ENCODE measurements at regions not wholly inside any gene's neighbourhood (a gene's known extent, or its start where the extent isn't known, plus 50 kb on each side); places are given as distances from the start of the nearest gene placed in this dataset.

DNA sequence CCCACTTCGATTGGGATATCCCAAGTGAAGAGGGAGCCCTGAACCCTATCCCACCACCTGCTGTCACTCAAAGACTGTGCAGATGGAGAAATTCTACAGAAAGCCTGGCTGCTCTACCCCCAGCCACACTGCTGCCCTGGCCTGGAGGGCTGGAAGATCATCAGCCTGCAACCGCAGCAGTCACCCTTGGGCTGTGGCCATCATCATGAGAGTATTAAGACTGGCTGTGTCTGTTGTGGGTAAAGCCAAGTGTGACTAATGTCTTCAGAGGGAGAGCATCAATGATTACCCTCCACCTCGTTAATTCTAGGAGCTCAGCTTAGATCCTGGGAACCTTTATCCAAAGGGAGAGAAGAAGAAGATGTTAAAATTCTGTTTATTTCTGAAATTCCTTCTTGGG is 221.5 kb downstream of the TFCP2L1 start:
- ChIA-PET POLR2A (no interaction called here), CTCF (no interaction called here)
- Histone ChIP-seq H3K9me3 (ENCODE audit: control extremely low read depth in 1 of 3, control insufficient read depth in 2 of 3, insufficient read depth in 1 of 3, low read length in 2 of 3) (peaks cover 0 to 2% (median 0%) of the 10 kb centered on the region in 3 donors), H3K27ac (ENCODE audit: low read length in 2 of 2) (no peak overlapping the region), H3K4me1 (ENCODE audit: control insufficient read depth in 2 of 2, insufficient read depth in 2 of 2, low read length in 2 of 2) (no peaks in the 10 kb centered on the region), H2AFZ (ENCODE audit: insufficient read depth, low read depth, low read length, poor library complexity, severe bottlenecking) (no peak overlapping the region), H3K79me2 (ENCODE audit: control insufficient read depth, insufficient read depth, low read length) (no peaks in the 10 kb centered on the region), H3K9ac (ENCODE audit: low read length) (no peak overlapping the region), H3K4me3 (ENCODE audit: control extremely low read depth in 1 of 5, extremely low read depth in 1 of 5, insufficient read depth in 1 of 5, low read depth in 2 of 5, low read length in 4 of 5) (no peak overlapping the region), H3K4me2 (replicated peaks; ENCODE audit: low read depth, low read length, poor library complexity, severe bottlenecking) (no peak overlapping the region), H4K20me1 (ENCODE audit: control insufficient read depth, insufficient read depth, low read length, poor library complexity, severe bottlenecking) (no peaks in the 10 kb centered on the region), H3K27me3 (replicated peaks in 1 of 4; ENCODE audit: control extremely low read depth in 1 of 4, control insufficient read depth in 3 of 4, insufficient read depth in 4 of 4, low read length in 3 of 4) (no peaks in the 10 kb centered on the region), H3K36me3 (replicated peaks in 1 of 2; ENCODE audit: control extremely low read depth in 1 of 2, control insufficient read depth in 1 of 2, extremely low read depth in 1 of 2, insufficient read depth in 2 of 2, low read length in 1 of 2) (no peaks in the 10 kb centered on the region)
- Mint-ChIP-seq H3K27me3 (peaks cover 8% of the 10 kb centered on the region), H3K27ac (no peak overlapping the region), H3K4me1 (no peaks in the 10 kb centered on the region), H3K4me3 (no peak overlapping the region), H3K9me3 (ENCODE audit: insufficient read depth) (no peaks in the 10 kb centered on the region)
- intact Hi-C loops (cut with micrococcal nuclease), result no loop called here
- TF ChIP-seq EZH2 (IDR thresholded peaks at IDR 0.05; ENCODE audit: borderline replicate concordance, insufficient read depth, low read depth, low read length, poor library complexity, severe bottlenecking), result no peak
- TF ChIP-seq, protein P1, sequence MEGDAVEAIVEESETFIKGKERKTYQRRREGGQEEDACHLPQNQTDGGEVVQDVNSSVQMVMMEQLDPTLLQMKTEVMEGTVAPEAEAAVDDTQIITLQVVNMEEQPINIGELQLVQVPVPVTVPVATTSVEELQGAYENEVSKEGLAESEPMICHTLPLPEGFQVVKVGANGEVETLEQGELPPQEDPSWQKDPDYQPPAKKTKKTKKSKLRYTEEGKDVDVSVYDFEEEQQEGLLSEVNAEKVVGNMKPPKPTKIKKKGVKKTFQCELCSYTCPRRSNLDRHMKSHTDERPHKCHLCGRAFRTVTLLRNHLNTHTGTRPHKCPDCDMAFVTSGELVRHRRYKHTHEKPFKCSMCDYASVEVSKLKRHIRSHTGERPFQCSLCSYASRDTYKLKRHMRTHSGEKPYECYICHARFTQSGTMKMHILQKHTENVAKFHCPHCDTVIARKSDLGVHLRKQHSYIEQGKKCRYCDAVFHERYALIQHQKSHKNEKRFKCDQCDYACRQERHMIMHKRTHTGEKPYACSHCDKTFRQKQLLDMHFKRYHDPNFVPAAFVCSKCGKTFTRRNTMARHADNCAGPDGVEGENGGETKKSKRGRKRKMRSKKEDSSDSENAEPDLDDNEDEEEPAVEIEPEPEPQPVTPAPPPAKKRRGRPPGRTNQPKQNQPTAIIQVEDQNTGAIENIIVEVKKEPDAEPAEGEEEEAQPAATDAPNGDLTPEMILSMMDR (IDR thresholded peaks at IDR 0.05), result no peak
- 80% methylated on average over 1 of the region's 3 CpGs for WGBS (ENCODE audit: insufficient coverage)
- DNase-seq (no peak), ATAC-seq (ENCODE audit: low read depth) (no peak)

DNA sequence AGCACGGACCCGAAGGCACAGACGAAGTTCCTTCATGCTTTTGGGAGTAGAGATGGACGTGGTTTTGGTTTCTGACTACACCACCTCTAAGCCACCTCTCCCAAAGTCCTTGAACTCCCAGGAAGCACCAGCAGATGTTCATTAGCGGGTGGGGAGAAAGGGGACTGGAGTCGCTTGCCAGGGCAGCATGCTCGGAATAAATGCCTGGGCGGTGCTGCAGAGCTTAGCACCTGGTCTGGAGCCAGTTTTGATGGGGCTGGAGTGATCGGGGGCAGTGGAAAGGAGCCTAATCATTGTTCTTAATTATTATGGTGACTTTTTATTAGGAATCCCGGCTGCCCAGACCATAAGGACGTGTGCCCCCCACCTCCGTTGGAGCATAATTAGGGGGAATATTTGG is 220.8 kb downstream of the TFCP2L1 start:
- H3K27ac Mint-ChIP-seq, result no peak overlapping the region
- Histone ChIP-seq H3K4me3 (ENCODE audit: control extremely low read depth in 1 of 5, extremely low read depth in 1 of 5, insufficient read depth in 1 of 5, low read depth in 2 of 5, low read length in 4 of 5) (no peak overlapping the region), H3K4me1 (ENCODE audit: control insufficient read depth in 2 of 2, insufficient read depth in 2 of 2, low read length in 2 of 2) (no peaks in the 10 kb centered on the region), H4K20me1 (ENCODE audit: control insufficient read depth, insufficient read depth, low read length, poor library complexity, severe bottlenecking) (no peaks in the 10 kb centered on the region), H3K27me3 (replicated peaks in 1 of 4; ENCODE audit: control extremely low read depth in 1 of 4, control insufficient read depth in 3 of 4, insufficient read depth in 4 of 4, low read length in 3 of 4) (no peaks in the 10 kb centered on the region), H3K36me3 (replicated peaks in 1 of 2; ENCODE audit: control extremely low read depth in 1 of 2, control insufficient read depth in 1 of 2, extremely low read depth in 1 of 2, insufficient read depth in 2 of 2, low read length in 1 of 2) (no peaks in the 10 kb centered on the region), H2AFZ (ENCODE audit: insufficient read depth, low read depth, low read length, poor library complexity, severe bottlenecking) (no peak overlapping the region), H3K4me2 (replicated peaks; ENCODE audit: low read depth, low read length, poor library complexity, severe bottlenecking) (no peak overlapping the region), H3K79me2 (ENCODE audit: control insufficient read depth, insufficient read depth, low read length) (no peaks in the 10 kb centered on the region), H3K27ac (ENCODE audit: low read length in 2 of 2) (no peak overlapping the region), H3K9me3 (ENCODE audit: control extremely low read depth in 1 of 3, control insufficient read depth in 2 of 3, insufficient read depth in 1 of 3, low read length in 2 of 3) (peaks cover 0 to 2% (median 0%) of the 10 kb centered on the region in 3 donors), H3K9ac (ENCODE audit: low read length) (no peak overlapping the region)
- ATAC-seq (ENCODE audit: low read depth), result no peak
- H3K9me3 Mint-ChIP-seq (ENCODE audit: insufficient read depth), result no peaks in the 10 kb centered on the region
- H3K4me1 Mint-ChIP-seq, result no peaks in the 10 kb centered on the region
- no peak overlapping the region for H3K4me3 Mint-ChIP-seq
- peaks cover 8% of the 10 kb centered on the region for H3K27me3 Mint-ChIP-seq
- CTCF ChIA-PET, result no interaction called here
- intact Hi-C loops (cut with micrococcal nuclease), result no loop called here
- no peak for TF ChIP-seq EZH2 (IDR thresholded peaks at IDR 0.05; ENCODE audit: borderline replicate concordance, insufficient read depth, low read depth, low read length, poor library complexity, severe bottlenecking)
- TF ChIP-seq, protein P1 (IDR thresholded peaks at IDR 0.05), result no peak
- DNase-seq, result no peak
- POLR2A ChIA-PET, result no interaction called here
- WGBS (ENCODE audit: insufficient coverage), result 72% methylated on average over 7 of the region's 12 CpGs

Data from B cell (primary cell).